ENCODE measurements at regions not wholly inside any gene's neighbourhood (a gene's known extent, or its start where the extent isn't known, plus 50 kb on each side); places are given as distances from the start of the nearest gene placed in this dataset.
"Not testable (repeated sequence)": the region's sequence is repeated elsewhere in the genome, so short reads cannot be mapped to it uniquely, and the experiment has no call there.

- H3K4me1 ChIP-seq (replicated peaks in 1 of 2) = peaks cover 10 to 18% of the 10 kb centered on the region in 2 donors
- ATAC-seq (replicated peaks in 6 of 8) = peak in 2 of 8 experiments; percentile 60 to 66
- no peak overlapping the region for H3K4me3 ChIP-seq
- no peak overlapping the region for H3K27ac ChIP-seq
- WGBS, 10 experiments = 0 to 53% (median 23%) methylated on average over 1 to 4 of the region's 4 CpGs; no CpG with 5 or more reads in 1 of the 10 experiments
- in situ Hi-C loops (cut with MboI; ENCODE audit: low pct_unique_long_range_greater_than_20kb in 2 of 9, low sequenced_read_pairs in 9 of 9, unreplicated experiment in 9 of 9) = no loop called here
Measured at GRCh38 chr3:25171118-25171807, 256.8 kb upstream of the RARB start.

- in situ Hi-C loops (cut with MboI; ENCODE audit: low pct_unique_long_range_greater_than_20kb in 2 of 9, low sequenced_read_pairs in 9 of 9, unreplicated experiment in 9 of 9) = no loop called here
- WGBS, 10 experiments = 25 to 100% (median 66%) methylated on average over 1 to 6 of the region's 6 CpGs
- H3K4me1 ChIP-seq (replicated peaks in 1 of 2) = peaks cover 10 to 18% of the 10 kb centered on the region in 2 donors
- ATAC-seq (replicated peaks in 6 of 8) = peak in 2 of 8 experiments; percentile 45 to 52
- no peak overlapping the region for H3K4me3 ChIP-seq
- no peak overlapping the region for H3K27ac ChIP-seq
Measured at GRCh38 chr3:25171897-25172296, 256.2 kb upstream of the RARB start.

GRCh38 chr3:25173606-25174005, 254.5 kb upstream of the RARB start:
- H3K4me1 ChIP-seq (replicated peaks in 1 of 2) = peaks cover 10 to 18% of the 10 kb centered on the region in 2 donors
- in situ Hi-C loops (cut with MboI; ENCODE audit: low pct_unique_long_range_greater_than_20kb in 2 of 9, low sequenced_read_pairs in 9 of 9, unreplicated experiment in 9 of 9) = no loop called here
- H3K4me3 ChIP-seq = no peak overlapping the region
- H3K27ac ChIP-seq = no peak overlapping the region
- 0 to 11% (median 0%) methylated on average over 1 of the region's 1 CpG; no CpG with 5 or more reads in 5 of the 10 experiments for WGBS, 10 experiments
- ATAC-seq (replicated peaks in 6 of 8) = no peak

- Histone ChIP-seq H3K4me3 (no peak overlapping the region), H3K27ac (no peak overlapping the region), H3K4me1 (replicated peaks in 1 of 2) (peaks cover 10 to 18% of the 10 kb centered on the region in 2 donors)
- in situ Hi-C loops (cut with MboI; ENCODE audit: low pct_unique_long_range_greater_than_20kb in 2 of 9, low sequenced_read_pairs in 9 of 9, unreplicated experiment in 9 of 9) = no loop called here
- 17 to 100% (median 80%) methylated on average over 1 to 12 of the region's 13 CpGs; no CpG with 5 or more reads in 3 of the 10 experiments for WGBS, 10 experiments
- no peak for ATAC-seq (replicated peaks in 6 of 8)
Measured at GRCh38 chr3:25174251-25174650, 253.8 kb upstream of the RARB start.

- no peak for ATAC-seq (replicated peaks in 6 of 8)
- 17 to 100% (median 67%) methylated on average over 1 to 3 of the region's 3 CpGs; no CpG with 5 or more reads in 1 of the 10 experiments for WGBS, 10 experiments
- Histone ChIP-seq H3K27ac (no peak overlapping the region), H3K4me1 (replicated peaks in 1 of 2) (peaks cover 0 to 2% of the 10 kb centered on the region in 2 donors), H3K4me3 (no peak overlapping the region)
- in situ Hi-C loops (cut with MboI; ENCODE audit: low pct_unique_long_range_greater_than_20kb in 2 of 9, low sequenced_read_pairs in 9 of 9, unreplicated experiment in 9 of 9) = no loop called here
Measured at GRCh38 chr3:25177041-25177440, 251.0 kb upstream of the RARB start.

- in situ Hi-C loops (cut with MboI; ENCODE audit: low pct_unique_long_range_greater_than_20kb in 2 of 9, low sequenced_read_pairs in 9 of 9, unreplicated experiment in 9 of 9) = no loop called here
- H3K27ac ChIP-seq = no peak overlapping the region
- no peak overlapping the region for H3K4me3 ChIP-seq
- H3K4me1 ChIP-seq (replicated peaks in 1 of 2) = no peaks in the 10 kb centered on the region
- no peak for ATAC-seq (replicated peaks in 6 of 8)
- WGBS, 10 experiments = 0 to 100% (median 75%) methylated on average over 1 to 4 of the region's 4 CpGs
Measured at GRCh38 chr3:25178672-25179071, 249.4 kb upstream of the RARB start.

- no peak for ATAC-seq (replicated peaks in 6 of 8)
- no peak overlapping the region for H3K27ac ChIP-seq
- 25 to 100% (median 97%) methylated on average over 1 to 2 of the region's 2 CpGs; no CpG with 5 or more reads in 4 of the 10 experiments for WGBS, 10 experiments
- no peak overlapping the region for H3K4me3 ChIP-seq
- H3K4me1 ChIP-seq (replicated peaks in 1 of 2) = no peaks in the 10 kb centered on the region
- in situ Hi-C loops (cut with MboI; ENCODE audit: low pct_unique_long_range_greater_than_20kb in 2 of 9, low sequenced_read_pairs in 9 of 9, unreplicated experiment in 9 of 9) = no loop called here
Measured at GRCh38 chr3:25181096-25181495, 247.0 kb upstream of the RARB start.

GRCh38 chr3:25182794-25183193, 245.3 kb upstream of the RARB start:
- Histone ChIP-seq H3K27ac (no peak overlapping the region), H3K4me3 (no peak overlapping the region), H3K4me1 (replicated peaks in 1 of 2) (no peaks in the 10 kb centered on the region)
- 13 to 100% (median 95%) methylated on average over 1 to 3 of the region's 3 CpGs for WGBS, 10 experiments
- in situ Hi-C loops (cut with MboI; ENCODE audit: low pct_unique_long_range_greater_than_20kb in 2 of 9, low sequenced_read_pairs in 9 of 9, unreplicated experiment in 9 of 9) = no loop called here
- no peak for ATAC-seq (replicated peaks in 6 of 8)

GRCh38 chr3:25184641-25185250, 243.3 kb upstream of the RARB start:
- H3K27ac ChIP-seq = no peak overlapping the region
- no peak overlapping the region for H3K4me3 ChIP-seq
- ATAC-seq (replicated peaks in 6 of 8) = peak in 1 of 8 experiments; percentile 63
- no peaks in the 10 kb centered on the region for H3K4me1 ChIP-seq (replicated peaks in 1 of 2)
- WGBS, 10 experiments = 5 to 100% (median 84%) methylated on average over 1 to 4 of the region's 4 CpGs
- in situ Hi-C loops (cut with MboI; ENCODE audit: low pct_unique_long_range_greater_than_20kb in 2 of 9, low sequenced_read_pairs in 9 of 9, unreplicated experiment in 9 of 9) = no loop called here

GRCh38 chr3:25191673-25192072, 236.4 kb upstream of the RARB start:
- H3K27ac ChIP-seq = no peak overlapping the region
- H3K4me1 ChIP-seq (replicated peaks in 1 of 2) = no peaks in the 10 kb centered on the region
- in situ Hi-C loops (cut with MboI; ENCODE audit: low pct_unique_long_range_greater_than_20kb in 2 of 9, low sequenced_read_pairs in 9 of 9, unreplicated experiment in 9 of 9) = no loop called here
- H3K4me3 ChIP-seq = no peak overlapping the region
- no peak for ATAC-seq (replicated peaks in 6 of 8)
- 0 to 92% (median 80%) methylated on average over 2 to 5 of the region's 5 CpGs; no CpG with 5 or more reads in 2 of the 10 experiments for WGBS, 10 experiments

- ATAC-seq (replicated peaks in 6 of 8); H3K27ac ChIP-seq; H3K4me3 ChIP-seq; in situ Hi-C loops (cut with MboI; ENCODE audit: low pct_unique_long_range_greater_than_20kb in 2 of 9, low sequenced_read_pairs in 9 of 9, unreplicated experiment in 9 of 9); H3K4me1 ChIP-seq (replicated peaks in 1 of 2): not testable (repeated sequence)
- WGBS, 10 experiments = 0 to 100% (median 96%) methylated on average over 1 to 4 of the region's 5 CpGs; no CpG with 5 or more reads in 3 of the 10 experiments
Measured at GRCh38 chr3:25199567-25199966, 228.5 kb upstream of the RARB start.

- WGBS, 10 experiments = 42 to 100% (median 95%) methylated on average over 1 to 7 of the region's 7 CpGs; no CpG with 5 or more reads in 1 of the 10 experiments
- no peak for ATAC-seq (replicated peaks in 6 of 8)
- H3K4me1 ChIP-seq (replicated peaks in 1 of 2) = peaks cover 0 to 3% of the 10 kb centered on the region in 2 donors
- in situ Hi-C loops (cut with MboI; ENCODE audit: low pct_unique_long_range_greater_than_20kb in 2 of 9, low sequenced_read_pairs in 9 of 9, unreplicated experiment in 9 of 9) = no loop called here
- no peak overlapping the region for H3K27ac ChIP-seq
- H3K4me3 ChIP-seq = no peak overlapping the region
Measured at GRCh38 chr3:25212736-25213135, 215.3 kb upstream of the RARB start.

- in situ Hi-C loops (cut with MboI; ENCODE audit: low pct_unique_long_range_greater_than_20kb in 2 of 9, low sequenced_read_pairs in 9 of 9, unreplicated experiment in 9 of 9) = no loop called here
- WGBS, 10 experiments = 10 to 100% (median 75%) methylated on average over 1 to 2 of the region's 2 CpGs; no CpG with 5 or more reads in 1 of the 10 experiments
- H3K27ac ChIP-seq = no peak overlapping the region
Measured at GRCh38 chr3:25214034-25214433, 214.0 kb upstream of the RARB start.

GRCh38 chr3:25218362-25218761, 209.7 kb upstream of the RARB start:
- Histone ChIP-seq H3K27ac (no peak overlapping the region), H3K4me1 (replicated peaks in 1 of 2) (no peaks in the 10 kb centered on the region), H3K4me3 (no peak overlapping the region)
- in situ Hi-C loops (cut with MboI; ENCODE audit: low pct_unique_long_range_greater_than_20kb in 2 of 9, low sequenced_read_pairs in 9 of 9, unreplicated experiment in 9 of 9) = no loop called here
- no peak for ATAC-seq (replicated peaks in 6 of 8)

More at GRCh38 chr3:25214034-25214433, 214.0 kb upstream of the RARB start:
- no peak for ATAC-seq (replicated peaks in 6 of 8)
- Histone ChIP-seq H3K4me3 (no peak overlapping the region), H3K4me1 (replicated peaks in 1 of 2) (no peaks in the 10 kb centered on the region)
